HCT116 (cell line): ENCODE measurements at regions not wholly inside any gene's neighbourhood (a gene's known extent, or its start where the extent isn't known, plus 50 kb on each side); places are given as distances from the start of the nearest gene placed in this dataset.

Experiments used
- POLR2A ChIP-seq: IDR thresholded peaks from 2 replicates; pipeline ENCODE4 v1.7.0; 2011; ENCODE audit warnings: borderline replicate concordance; ENCODE audit not compliant: insufficient read depth, insufficient read length; ENCODE audit errors: extremely low read depth
- POLR2AphosphoS5 ChIP-seq: IDR thresholded peaks from 2 replicates; pipeline ENCODE4 v1.6.1; 2011; ENCODE audit warnings: mild to moderate bottlenecking, low read depth, low read length, moderate library complexity
- TCF7L2 ChIP-seq: IDR thresholded peaks from 2 replicates; pipeline ENCODE4 v1.7.0; 2011; ENCODE audit warnings: borderline replicate concordance, inconsistent platforms; ENCODE audit not compliant: insufficient read depth, insufficient read length; ENCODE audit errors: extremely low read depth
- ZBTB33 ChIP-seq: IDR thresholded peaks from 2 replicates; pipeline ENCODE4 v1.6.1; 2011; ENCODE audit warnings: mild to moderate bottlenecking, low read length, moderate library complexity; ENCODE audit not compliant: insufficient replicate concordance; ENCODE audit errors: extremely low read depth
- ZFX ChIP-seq: fragments of 450-650 bp; IDR thresholded peaks from 2 replicates; pipeline ENCODE4 v1.6.1; 2017
- ZNF274 ChIP-seq: fragments of 200-500 bp; sonication (Bioruptor generic); IDR thresholded peaks from 2 replicates; pipeline ENCODE4 v1.6.1; 2014; ENCODE audit warnings: mild to moderate bottlenecking, low read depth, low read length, inconsistent platforms

DNA sequence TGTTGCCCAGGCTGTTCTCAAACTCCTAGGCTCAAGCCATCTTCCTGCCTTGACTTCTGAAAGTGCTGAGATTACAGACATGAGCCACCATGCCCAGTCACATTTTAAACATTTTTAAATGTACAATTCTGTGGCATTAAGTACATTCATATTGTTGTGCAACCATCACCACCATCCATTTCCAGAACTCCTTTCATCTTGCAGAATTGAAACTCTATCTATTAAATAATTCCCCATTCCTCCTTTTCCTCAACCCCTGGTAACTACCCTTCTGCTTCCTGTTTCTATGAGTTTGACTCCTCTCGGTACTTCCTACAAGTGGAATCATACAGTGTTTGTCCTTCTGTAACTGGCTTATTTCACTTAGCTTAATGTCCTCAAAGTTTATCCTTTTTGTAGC, 103.8 kb upstream of the NAA20 start:
- TF ChIP-seq ZFX, result no peak
- TF ChIP-seq TCF7L2, result no peak
- no peak for TF ChIP-seq ZBTB33
- no peak for TF ChIP-seq POLR2AphosphoS5
- TF ChIP-seq POLR2A, result no peak
- TF ChIP-seq ZNF274, result no peak
